ENCODE measurements at regions not wholly inside any gene's neighbourhood (a gene's known extent, or its start where the extent isn't known, plus 50 kb on each side); places are given as distances from the start of the nearest gene placed in this dataset.

GRCh38 chr16:79293836-79294460 is 306.6 kb downstream of the MAF start:
- DNase-seq, result no peak
- H3K4me1 ChIP-seq, result peaks cover 0 to 7% (median 0%) of the 10 kb centered on the region in 4 donors
- no peak overlapping the region for H3K27ac ChIP-seq
- no peak overlapping the region for H3K4me3 ChIP-seq
- no peaks in the 10 kb centered on the region for H3K36me3 ChIP-seq
- no peaks in the 10 kb centered on the region for H3K27me3 ChIP-seq
- TF ChIP-seq CTCF (IDR thresholded peaks at IDR 0.05) (no peak), POLR2A (IDR thresholded peaks at IDR 0.05) (no peak)
- no peaks in the 10 kb centered on the region for H3K9me3 ChIP-seq
- no peak for ATAC-seq
- 61% methylated on average over 3 of the region's 4 CpGs for WGBS (ENCODE audit: insufficient coverage, low coverage, low lambda C conversion rate, missing lambda C conversion rate)
- intact Hi-C loops (cut with DNase I), result no loop called here

- Histone ChIP-seq H3K4me1 (peaks cover 0 to 5% (median 0%) of the 10 kb centered on the region in 4 donors), H3K27ac (no peak overlapping the region), H3K27me3 (no peaks in the 10 kb centered on the region), H3K36me3 (no peaks in the 10 kb centered on the region), H3K9me3 (no peaks in the 10 kb centered on the region), H3K4me3 (no peak overlapping the region)
- intact Hi-C loops (cut with DNase I), result no loop called here
- no peak for TF ChIP-seq CTCF (IDR thresholded peaks at IDR 0.05)
- TF ChIP-seq POLR2A (IDR thresholded peaks at IDR 0.05), result no peak
- WGBS (ENCODE audit: insufficient coverage, low coverage, low lambda C conversion rate, missing lambda C conversion rate), result 66% methylated on average over 4 of the region's 4 CpGs
- DNase-seq (no peak), ATAC-seq (no peak)
Measured at GRCh38 chr16:79288066-79288465, 312.5 kb downstream of the MAF start.

GRCh38 chr16:79287424-79287917 is 313.1 kb downstream of the MAF start:
- intact Hi-C loops (cut with DNase I), result no loop called here
- no peaks in the 10 kb centered on the region for H3K36me3 ChIP-seq
- H3K4me1 ChIP-seq, result peaks cover 0 to 5% (median 0%) of the 10 kb centered on the region in 4 donors
- no peak for TF ChIP-seq POLR2A (IDR thresholded peaks at IDR 0.05)
- no peak for TF ChIP-seq CTCF (IDR thresholded peaks at IDR 0.05)
- 8% methylated on average over 2 of the region's 5 CpGs for WGBS (ENCODE audit: insufficient coverage, low coverage, low lambda C conversion rate, missing lambda C conversion rate)
- DNase-seq (no peak), ATAC-seq (no peak)
- H3K27me3 ChIP-seq, result no peaks in the 10 kb centered on the region
- H3K27ac ChIP-seq, result no peak overlapping the region
- peak overlapping the region; percentile 9 to 24 (median 14) for H3K4me3 ChIP-seq
- H3K9me3 ChIP-seq, result no peaks in the 10 kb centered on the region

- Histone ChIP-seq H3K4me1 (peaks cover 0 to 5% (median 0%) of the 10 kb centered on the region in 4 donors), H3K9me3 (no peaks in the 10 kb centered on the region), H3K27ac (no peak overlapping the region), H3K27me3 (no peaks in the 10 kb centered on the region), H3K36me3 (no peaks in the 10 kb centered on the region), H3K4me3 (peak overlapping the region; percentile 9 to 24 (median 14))
- intact Hi-C loops (cut with DNase I), result no loop called here
- DNase-seq (peak; percentile 53 to 60 (median 56)), ATAC-seq (peak; percentile 68 to 85 (median 82))
- WGBS (ENCODE audit: insufficient coverage, low coverage, low lambda C conversion rate, missing lambda C conversion rate), result 29% methylated on average over 18 of the region's 22 CpGs
- TF ChIP-seq CTCF (IDR thresholded peaks at IDR 0.05), result no peak
- no peak for TF ChIP-seq POLR2A (IDR thresholded peaks at IDR 0.05)
Measured at GRCh38 chr16:79286646-79287423, 313.7 kb downstream of the MAF start.
